H9 (cell line): ENCODE measurements at regions not wholly inside any gene's neighbourhood (a gene's known extent, or its start where the extent isn't known, plus 50 kb on each side); places are given as distances from the start of the nearest gene placed in this dataset.

Source experiments
- DNase-seq: peaks from one replicate; pipeline ENCODE4 v3.0.0-alpha.2; 2017
- H2AFZ ChIP-seq: one replicate; pipeline ENCODE4 v1.6.1; 2013; ENCODE audit warnings: mild to moderate bottlenecking, low read length, control low read depth, moderate library complexity
- H2AK5ac ChIP-seq: 2 replicates; pipeline ENCODE4 v1.6.1; 2013; ENCODE audit warnings: low read length, control low read depth, mixed read lengths; ENCODE audit not compliant: insufficient read length
- H2BK120ac ChIP-seq: one replicate; pipeline ENCODE4 v1.6.1; 2013; ENCODE audit warnings: low read depth, mild to moderate bottlenecking, low read length, control low read depth, inconsistent platforms; ENCODE audit not compliant: poor library complexity, severe bottlenecking
- H2BK12ac ChIP-seq: 2 replicates; pipeline ENCODE4 v1.6.1; 2013; ENCODE audit warnings: low read length, control low read depth, mixed read lengths, low read depth; ENCODE audit not compliant: insufficient read length
- H2BK15ac ChIP-seq: 2 replicates; pipeline ENCODE4 v1.6.1; 2013; ENCODE audit warnings: low read depth, low read length, control low read depth
- H2BK20ac ChIP-seq: one replicate; pipeline ENCODE4 v1.6.1; 2013; ENCODE audit warnings: low read depth, mild to moderate bottlenecking, low read length, control low read depth, inconsistent platforms; ENCODE audit not compliant: poor library complexity, severe bottlenecking
- H2BK5ac ChIP-seq: 2 replicates; pipeline ENCODE4 v1.6.1; 2013; ENCODE audit warnings: low read length, control low read depth, mixed read lengths; ENCODE audit not compliant: insufficient read length
- H3K14ac ChIP-seq: 2 replicates; pipeline ENCODE4 v1.6.1; 2013; ENCODE audit warnings: low read length, control low read depth; ENCODE audit not compliant: insufficient read depth
- H3K18ac ChIP-seq: 2 replicates; pipeline ENCODE4 v1.6.1; 2013; ENCODE audit warnings: low read depth, mild to moderate bottlenecking, mixed read lengths, low read length, control low read depth; ENCODE audit not compliant: insufficient read length
- H3K23ac ChIP-seq: 2 replicates; pipeline ENCODE4 v1.6.1; 2013; ENCODE audit warnings: low read length, control low read depth, mixed read lengths, low read depth; ENCODE audit not compliant: insufficient read length
- H3K23me2 ChIP-seq: 2 replicates; pipeline ENCODE4 v1.6.1; 2013; ENCODE audit warnings: low read depth, mild to moderate bottlenecking, mixed read lengths, low read length, control low read depth; ENCODE audit not compliant: insufficient read length, poor library complexity, severe bottlenecking
- H3K27ac ChIP-seq: 2 replicates; pipeline ENCODE4 v1.5.1; 2013; ENCODE audit warnings: low read length, control low read depth, mixed read lengths, low read depth; ENCODE audit not compliant: insufficient read length
- H3K27me3 ChIP-seq: 2 replicates; pipeline ENCODE4 v1.6.1; 2013; ENCODE audit warnings: low read length, control low read depth, inconsistent platforms; ENCODE audit not compliant: insufficient read depth
- H3K4ac ChIP-seq: 2 replicates; pipeline ENCODE4 v1.6.1; 2013; ENCODE audit warnings: low read depth, mild to moderate bottlenecking, control low read depth, inconsistent platforms, low read length, moderate library complexity
- H3K4me1 ChIP-seq: 2 replicates; pipeline ENCODE4 v1.6.1; 2013; ENCODE audit warnings: low read length, control low read depth, inconsistent platforms; ENCODE audit not compliant: insufficient read depth
- H3K4me2 ChIP-seq: 2 replicates; pipeline ENCODE4 v1.6.1; 2013; ENCODE audit warnings: low read length, control low read depth, mixed read lengths; ENCODE audit not compliant: insufficient read length, insufficient read depth
- H3K56ac ChIP-seq: 2 replicates; pipeline ENCODE4 v1.6.1; 2013; ENCODE audit warnings: low read depth, mild to moderate bottlenecking, mixed read lengths, low read length, control low read depth; ENCODE audit not compliant: insufficient read length
- H3K79me1 ChIP-seq: 2 replicates; pipeline ENCODE4 v1.6.1; 2013; ENCODE audit warnings: low read depth, mild to moderate bottlenecking, moderate library complexity, low read length, control low read depth, inconsistent platforms; ENCODE audit not compliant: insufficient read depth, poor library complexity, severe bottlenecking
- H3K79me2 ChIP-seq: 2 replicates; pipeline ENCODE4 v1.6.1; 2013; ENCODE audit warnings: low read length, control low read depth, inconsistent platforms; ENCODE audit not compliant: insufficient read depth
- H3K9ac ChIP-seq: 2 replicates; pipeline ENCODE4 v1.6.1; 2013; ENCODE audit warnings: low read length, control low read depth, mixed read lengths; ENCODE audit not compliant: insufficient read length; ENCODE audit errors: extremely low read depth
- H3K9me3 ChIP-seq: one replicate; pipeline ENCODE4 v1.6.1; 2013; ENCODE audit warnings: low read depth, low read length, inconsistent platforms; ENCODE audit not compliant: control insufficient read depth
- H3T11ph ChIP-seq: one replicate; pipeline ENCODE4 v1.6.1; 2013; ENCODE audit warnings: mild to moderate bottlenecking, low read length, control low read depth, inconsistent platforms
- H4K20me1 ChIP-seq: one replicate; pipeline ENCODE4 v1.6.1; 2013; ENCODE audit not compliant: control insufficient read depth, insufficient read length, insufficient read depth
- H4K5ac ChIP-seq: 2 replicates; pipeline ENCODE4 v1.6.1; 2013; ENCODE audit warnings: low read depth, mild to moderate bottlenecking, mixed read lengths, low read length, control low read depth; ENCODE audit not compliant: insufficient read length
- H4K8ac ChIP-seq: replicated peaks from 2 replicates; pipeline ENCODE4 v1.6.1; 2013; ENCODE audit warnings: low read length, control low read depth, mixed read lengths, low read depth; ENCODE audit not compliant: insufficient read length
- H4K91ac ChIP-seq: 2 replicates; pipeline ENCODE4 v1.6.1; 2013; ENCODE audit warnings: low read depth, mild to moderate bottlenecking, moderate library complexity, mixed read lengths, low read length, control low read depth; ENCODE audit not compliant: insufficient read length
- H3K27ac Mint-ChIP-seq, 3 experiments: 2 replicates in 2 of 3; 3 replicates in 1 of 3; pipeline ENCODE4 v1.8.0; 2020 to 2021; ENCODE audit warnings: mixed read lengths in 3 of 3, mild to moderate bottlenecking in 1 of 3, moderate library complexity in 1 of 3
- H3K27me3 Mint-ChIP-seq: 2 replicates; pipeline ENCODE4 v1.8.0; 2021; ENCODE audit warnings: low read depth, mild to moderate bottlenecking, moderate library complexity, mixed read lengths
- H3K36me3 Mint-ChIP-seq, 3 experiments: 2 replicates in 2 of 3; 3 replicates in 1 of 3; pipeline ENCODE4 v1.8.0; 2020 to 2021; ENCODE audit warnings: low read depth in 3 of 3, mixed read lengths in 3 of 3; ENCODE audit not compliant: insufficient read depth in 1 of 3
- H3K4me1 Mint-ChIP-seq, 2 experiments: 2 replicates each; pipeline ENCODE4 v1.8.0; 2020; ENCODE audit warnings: mixed read lengths in 2 of 2
- H3K4me3 Mint-ChIP-seq, 2 experiments: 2 replicates in 1 of 2; 3 replicates in 1 of 2; pipeline ENCODE4 v1.8.0; 2020 to 2021; ENCODE audit warnings: mild to moderate bottlenecking in 2 of 2, mixed read lengths in 2 of 2, moderate library complexity in 1 of 2
- H3K9me3 Mint-ChIP-seq, 2 experiments: 2 replicates in 1 of 2; 3 replicates in 1 of 2; pipeline ENCODE4 v1.8.0; 2020; ENCODE audit warnings: mild to moderate bottlenecking in 2 of 2, mixed read lengths in 2 of 2, moderate library complexity in 1 of 2
- CTCF ChIP-seq: fragments of 200-600 bp; sonication (generic); conservative IDR thresholded peaks from 3 replicates; pipeline ENCODE4 v1.8.0; 2021; ENCODE audit warnings: antibody characterized with exemption, mild to moderate bottlenecking
- WGBS: extraction: QIAGEN DNeasy Blood & Tissue Kit; methylation state at CpG from one replicate; pipeline ENCODE4 v1.1.7; 2013; ENCODE audit warnings: missing lambda C conversion rate, low lambda C conversion rate, mixed read lengths; ENCODE audit not compliant: insufficient read length; ENCODE audit errors: extremely low coverage; 5-methylcytosine and 5-hydroxymethylcytosine counted together

- Histone ChIP-seq H3K14ac (no peak overlapping the region), H3K79me2 (no peaks in the 10 kb centered on the region), H2BK15ac (no peak overlapping the region), H2AK5ac (no peak overlapping the region), H4K8ac (no peak overlapping the region), H4K20me1 (no peaks in the 10 kb centered on the region), H3K9me3 (peaks cover 50% of the 10 kb centered on the region), H3K27ac (no peak overlapping the region), H2BK12ac (no peak overlapping the region), H4K91ac (no peak overlapping the region), H3K79me1 (no peaks in the 10 kb centered on the region), H2BK20ac (no peak overlapping the region), H3K18ac (no peak overlapping the region), H3K56ac (no peak overlapping the region), H4K5ac (no peak overlapping the region), H3K4ac (no peak overlapping the region), H3K23ac (no peak overlapping the region), H3K27me3 (no peaks in the 10 kb centered on the region), H3K23me2 (no peaks in the 10 kb centered on the region), H3K4me2 (no peak overlapping the region), H3T11ph (no peak overlapping the region), H2BK5ac (no peak overlapping the region), H2BK120ac (no peak overlapping the region), H2AFZ (no peak overlapping the region), H3K4me1 (no peaks in the 10 kb centered on the region), H3K9ac (no peak overlapping the region)
- H3K4me1 Mint-ChIP-seq = no peaks in the 10 kb centered on the region
- H3K9me3 Mint-ChIP-seq = peaks cover 72 to 74% of the 10 kb centered on the region in 2 experiments
- WGBS = no CpG with 5 or more reads among the region's 2 CpGs
- H3K27ac Mint-ChIP-seq = no peak overlapping the region
- no peak for DNase-seq
- TF ChIP-seq CTCF = no peak
- H3K4me3 Mint-ChIP-seq = no peak overlapping the region
- H3K27me3 Mint-ChIP-seq = peaks cover 4% of the 10 kb centered on the region
- H3K36me3 Mint-ChIP-seq = peaks cover 27 to 44% (median 33%) of the 10 kb centered on the region in 3 experiments
Observed at GRCh38 chr16:31764103-31764502, 109.5 kb upstream of the ZNF267 start.
